IMR-90 (cell line): ENCODE measurements at regions not wholly inside any gene's neighbourhood (a gene's known extent, or its start where the extent isn't known, plus 50 kb on each side); places are given as distances from the start of the nearest gene placed in this dataset.

Source experiments
- ATAC-seq: fragments of 200-7000 bp; cut with Tn5 transposase; 2 replicates; pipeline ENCODE4 v1.9.1; 2020; ENCODE audit warnings: low read depth, mild to moderate bottlenecking, moderate library complexity
- BruUV-seq: library from RNA; stranded (reverse); fragments of 400-500 nt; replicated peaks from 2 replicates; lab custom pipeline; 2021; lab: Mats Ljungman, UMichigan
- CTCF ChIA-PET: fragments of 300-600 bp; formaldehyde crosslinking; extraction: SDS; loops from one replicate; lab custom pipeline; 2021; ENCODE audit warnings: antibody characterized with exemption; lab: Yijun Ruan, JAX
- POLR2A ChIA-PET: fragments of 300-600 bp; sonication (Branson Sonifier 250); formaldehyde crosslinking; loops from one replicate; lab custom pipeline; 2022; ENCODE audit warnings: antibody characterized with exemption; ENCODE audit not compliant: unreplicated experiment; lab: Charles Lee
- DNase-seq: peaks from one replicate; pipeline ENCODE4 v3.0.0; 2013
- H2AFZ ChIP-seq: replicated peaks from 2 replicates; pipeline ENCODE3; 2013; ENCODE audit warnings: low read length, mild to moderate bottlenecking; ENCODE audit not compliant: poor library complexity
- H2AK5ac ChIP-seq: 2 replicates; pipeline ENCODE4 v1.6.1; 2013; ENCODE audit warnings: low read depth, low read length, inconsistent platforms
- H2AK9ac ChIP-seq: replicated peaks from 2 replicates; pipeline ENCODE3; 2013; ENCODE audit warnings: mild to moderate bottlenecking, low read depth, low read length, moderate library complexity; ENCODE audit not compliant: poor library complexity
- H2BK120ac ChIP-seq: 2 replicates; pipeline ENCODE4 v1.6.1; 2013; ENCODE audit warnings: low read depth, low read length, inconsistent platforms
- H2BK15ac ChIP-seq: 3 replicates; pipeline ENCODE4 v1.6.1; 2013; ENCODE audit warnings: low read depth, low read length, inconsistent platforms
- H2BK20ac ChIP-seq: 2 replicates; pipeline ENCODE4 v1.6.1; 2013; ENCODE audit warnings: low read depth, mild to moderate bottlenecking, inconsistent platforms, low read length, moderate library complexity
- H2BK5ac ChIP-seq: 2 replicates; pipeline ENCODE4 v1.6.1; 2013; ENCODE audit warnings: mild to moderate bottlenecking, low read depth, low read length, inconsistent platforms; ENCODE audit not compliant: poor library complexity, severe bottlenecking
- H3K14ac ChIP-seq: replicated peaks from 2 replicates; pipeline ENCODE4 v1.6.1; 2013; ENCODE audit warnings: low read depth, low read length, inconsistent platforms
- H3K18ac ChIP-seq: 2 replicates; pipeline ENCODE4 v1.6.1; 2013; ENCODE audit warnings: low read depth, low read length, control low read depth
- H3K23ac ChIP-seq: 2 replicates; pipeline ENCODE4 v1.6.1; 2013; ENCODE audit warnings: low read depth, low read length, inconsistent platforms
- H3K27ac ChIP-seq: 2 replicates; pipeline ENCODE4 v1.5.1; 2013; ENCODE audit warnings: mild to moderate bottlenecking, control low read depth, low read length; ENCODE audit not compliant: insufficient read depth
- H3K27me3 ChIP-seq: 2 replicates; pipeline ENCODE4 v1.6.1; 2013; ENCODE audit warnings: low read length; ENCODE audit not compliant: control insufficient read depth, insufficient read depth
- H3K36me3 ChIP-seq: 2 replicates; pipeline ENCODE4 v1.6.1; 2013; ENCODE audit warnings: low read length, mixed read lengths; ENCODE audit not compliant: control insufficient read depth, insufficient read depth
- H3K4ac ChIP-seq: 2 replicates; pipeline ENCODE4 v1.6.1; 2013; ENCODE audit warnings: low read depth, low read length, inconsistent platforms
- H3K4me1 ChIP-seq: 2 replicates; pipeline ENCODE4 v1.6.1; 2013; ENCODE audit warnings: low read length, mixed read lengths; ENCODE audit not compliant: control insufficient read depth, insufficient read depth
- H3K4me2 ChIP-seq: 2 replicates; pipeline ENCODE4 v1.6.1; 2013; ENCODE audit warnings: low read depth, mild to moderate bottlenecking, control low read depth, low read length, moderate library complexity
- H3K4me3 ChIP-seq: 2 replicates; pipeline ENCODE4 v1.5.1; 2013; ENCODE audit warnings: low read depth, mild to moderate bottlenecking, control low read depth, low read length, moderate library complexity; ENCODE audit not compliant: insufficient read depth
- H3K56ac ChIP-seq: 2 replicates; pipeline ENCODE4 v1.6.1; 2013; ENCODE audit warnings: low read length, inconsistent platforms; ENCODE audit not compliant: insufficient read depth; ENCODE audit errors: extremely low read depth
- H3K79me1 ChIP-seq, 2 experiments: 2 replicates each; pipeline ENCODE4 v1.6.1; 2013; ENCODE audit warnings: low read length in 2 of 2, inconsistent platforms in 1 of 2, low read depth in 1 of 2
- H3K9ac ChIP-seq: 2 replicates; pipeline ENCODE4 v1.6.1; 2013; ENCODE audit warnings: low read depth, low read length, control low read depth
- H3K9me1 ChIP-seq: 2 replicates; pipeline ENCODE4 v1.6.1; 2013; ENCODE audit warnings: low read length, inconsistent platforms; ENCODE audit not compliant: insufficient read depth
- H3K9me3 ChIP-seq: 2 replicates; pipeline ENCODE4 v1.6.1; 2013; ENCODE audit warnings: low read length; ENCODE audit not compliant: control insufficient read depth, insufficient read depth
- H4K20me1 ChIP-seq: 2 replicates; pipeline ENCODE4 v1.6.1; 2013; ENCODE audit warnings: low read length, inconsistent platforms; ENCODE audit not compliant: insufficient read depth
- H4K5ac ChIP-seq: 2 replicates; pipeline ENCODE4 v1.6.1; 2013; ENCODE audit warnings: mild to moderate bottlenecking, low read depth, low read length, control low read depth
- H4K8ac ChIP-seq, 2 experiments: 2 replicates each; pipeline ENCODE4 v1.6.1; 2013; ENCODE audit warnings: low read depth in 2 of 2, low read length in 2 of 2, control low read depth in 1 of 2, inconsistent platforms in 1 of 2
- H4K91ac ChIP-seq: 2 replicates; pipeline ENCODE4 v1.6.1; 2013; ENCODE audit warnings: low read depth, low read length, inconsistent platforms; ENCODE audit not compliant: insufficient read depth
- BHLHE40 ChIP-seq: fragments of 150-350 bp; IDR thresholded peaks from 2 replicates; pipeline ENCODE4 v1.6.1; 2016; ENCODE audit warnings: mild to moderate bottlenecking, low read depth, low read length
- CHD1 ChIP-seq: IDR thresholded peaks from 2 replicates; pipeline ENCODE4 v1.6.1; 2012; ENCODE audit warnings: low read depth, low read length, improper control_type of control experiment
- CTCF ChIP-seq: conservative IDR thresholded peaks from 2 replicates; pipeline ENCODE4 v1.5.1; 2012; ENCODE audit warnings: mild to moderate bottlenecking, low read depth, low read length, improper control_type of control experiment
- FOS ChIP-seq: fragments of 150-350 bp; IDR thresholded peaks from 2 replicates; pipeline ENCODE4 v1.6.1; 2016; ENCODE audit warnings: low read depth, low read length
- MAZ ChIP-seq: IDR thresholded peaks from 2 replicates; pipeline ENCODE4 v1.6.1; 2012; ENCODE audit warnings: low read depth, mild to moderate bottlenecking, low read length, improper control_type of control experiment, moderate library complexity, borderline replicate concordance
- MXI1 ChIP-seq: IDR thresholded peaks from 2 replicates; pipeline ENCODE4 v1.6.1; 2012; ENCODE audit warnings: low read depth, mild to moderate bottlenecking, low read length, moderate library complexity, borderline replicate concordance
- NFE2L2 ChIP-seq: fragments of 150-350 bp; IDR thresholded peaks from 2 replicates; pipeline ENCODE4 v1.6.1; 2016; ENCODE audit warnings: low read depth, mild to moderate bottlenecking, low read length
- RAD21 ChIP-seq: IDR thresholded peaks from 2 replicates; pipeline ENCODE4 v1.6.1; 2012; ENCODE audit warnings: low read length, improper control_type of control experiment
- RCOR1 ChIP-seq: IDR thresholded peaks from 2 replicates; pipeline ENCODE4 v1.6.1; 2012; ENCODE audit warnings: mild to moderate bottlenecking, low read length, improper control_type of control experiment; ENCODE audit not compliant: insufficient replicate concordance
- SMC3 ChIP-seq: fragments of 150-350 bp; IDR thresholded peaks from 2 replicates; pipeline ENCODE4 v1.6.1; 2016; ENCODE audit warnings: low read depth, mild to moderate bottlenecking, antibody characterized with exemption, low read length, moderate library complexity
- WGBS, 2 experiments: methylation state at CpG; one replicate each; pipeline versions ENCODE4 v1.1.5 to v1.1.7; 2013; ENCODE audit warnings: missing lambda C conversion rate in 2 of 2; ENCODE audit not compliant: insufficient read length in 1 of 2; ENCODE audit errors: extremely low coverage in 2 of 2; 5-methylcytosine and 5-hydroxymethylcytosine counted together
- dilution Hi-C: fragments of 300-500 bp; cut with HindIII; formaldehyde crosslinking; loops from one replicate; pipeline ENCODE4 v1.14.3; 2018; ENCODE audit warnings: low sequenced_read_pairs; ENCODE audit not compliant: unreplicated experiment
- in situ Hi-C: fragments of 300-500 bp; cut with MboI; formaldehyde crosslinking; loops from 3 replicates; pipeline ENCODE4 v1.14.3; 2019; ENCODE audit warnings: low sequenced_read_pairs, inconsistent platforms, mixed read lengths
- intact Hi-C: fragments of 100-400 bp; cut with micrococcal nuclease; formaldehyde crosslinking; loops from 2 replicates; pipeline ENCODE4 v1.10.0; 2022
- TF ChIP-seq, protein P1 (sequence below): fragments of 150-350 bp; IDR thresholded peaks from 2 replicates; pipeline ENCODE4 v1.6.1; 2017; ENCODE audit warnings: mild to moderate bottlenecking, antibody characterized with exemption, low read length, low read depth

DNA sequence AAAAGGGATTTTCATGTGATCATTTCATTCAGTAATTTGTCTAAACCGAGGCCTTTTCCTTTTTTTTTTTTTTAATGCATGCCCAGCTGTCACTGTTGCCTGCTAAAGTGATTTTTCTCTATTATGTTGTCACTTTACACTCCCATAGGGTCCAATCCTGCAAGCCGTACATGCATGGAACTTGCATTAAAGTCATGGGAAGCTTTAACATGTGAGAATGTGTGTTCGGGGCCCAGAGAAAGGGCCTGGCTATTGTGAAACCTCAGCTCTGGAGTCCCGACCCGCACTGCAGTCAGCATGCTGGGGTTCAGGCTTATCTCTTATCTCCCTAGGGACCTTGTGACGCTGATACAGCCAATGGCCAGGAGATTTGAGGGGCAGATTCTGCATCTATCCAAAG, 474.6 kb downstream of the SLC4A3 start:
- intact Hi-C loops (loop anchor here (5.0 to 10.0 kb wide), 2 partner anchors 483 to 1865 kb away; no protein-coding TSS in a partner anchor), dilution Hi-C loops (no loop called here), in situ Hi-C loops (loop anchor here (10.0 to 25.0 kb wide), 2 partner anchors 1473 to 1860 kb away; partner anchors contain the start of gene EPHA4)
- Histone ChIP-seq H2AK5ac (no peak overlapping the region), H3K36me3 (no peaks in the 10 kb centered on the region), H2AFZ (no peak overlapping the region), H3K23ac (no peak overlapping the region), H3K9me1 (peaks cover under 1% of the 10 kb centered on the region; the same call in 1 of the 2 replicates), H3K56ac (no peak overlapping the region), H3K4ac (no peak overlapping the region), H3K14ac (no peak overlapping the region), H2BK120ac (no peak overlapping the region), H2BK15ac (no peak overlapping the region), H2BK5ac (no peak overlapping the region), H3K9me3 (no peaks in the 10 kb centered on the region), H2AK9ac (no peak overlapping the region), H3K18ac (no peak overlapping the region), H3K79me1 (no peaks in the 10 kb centered on the region), H3K9ac (no peak overlapping the region), H3K27me3 (no peaks in the 10 kb centered on the region), H4K8ac (no peak overlapping the region), H4K5ac (no peak overlapping the region), H4K91ac (no peak overlapping the region), H4K20me1 (no peaks in the 10 kb centered on the region), H3K4me2 (no peak overlapping the region), H3K4me3 (no peak overlapping the region), H3K4me1 (peaks cover 3% of the 10 kb centered on the region), H3K27ac (no peak overlapping the region), H2BK20ac (no peak overlapping the region)
- BruUV-seq = no TSS peak
- TF ChIP-seq, protein P1, sequence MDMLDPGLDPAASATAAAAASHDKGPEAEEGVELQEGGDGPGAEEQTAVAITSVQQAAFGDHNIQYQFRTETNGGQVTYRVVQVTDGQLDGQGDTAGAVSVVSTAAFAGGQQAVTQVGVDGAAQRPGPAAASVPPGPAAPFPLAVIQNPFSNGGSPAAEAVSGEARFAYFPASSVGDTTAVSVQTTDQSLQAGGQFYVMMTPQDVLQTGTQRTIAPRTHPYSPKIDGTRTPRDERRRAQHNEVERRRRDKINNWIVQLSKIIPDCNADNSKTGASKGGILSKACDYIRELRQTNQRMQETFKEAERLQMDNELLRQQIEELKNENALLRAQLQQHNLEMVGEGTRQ = no peak
- TF ChIP-seq RCOR1 (no peak), CTCF (no peak), MXI1 (no peak), CHD1 (no peak), FOS (no peak), MAZ (no peak), SMC3 (no peak), BHLHE40 (no peak), RAD21 (no peak), NFE2L2 (no peak)
- CTCF ChIA-PET = interaction anchor here (0.6 kb wide), 1 partner anchor 122 kb away, joined by 4 read pairs; no protein-coding TSS in a partner anchor
- POLR2A ChIA-PET = no interaction called here
- no peak for DNase-seq
- ATAC-seq = no peak
- 67% methylated on average over 3 of the region's 6 CpGs; no CpG with 5 or more reads in 1 of the 2 experiments for WGBS, 2 experiments
